Inflammatory macrophage treated with lipopolysaccharide for 4 hours (primary cell): ENCODE measurements at regions not wholly inside any gene's neighbourhood (a gene's known extent, or its start where the extent isn't known, plus 50 kb on each side); places are given as distances from the start of the nearest gene placed in this dataset.
"Not testable (repeated sequence)": the region's sequence is repeated elsewhere in the genome, so short reads cannot be mapped to it uniquely, and the experiment has no call there.

ENCODE experiments used
- DNase-seq: peaks from one replicate; pipeline ENCODE4 v3.0.0-alpha.2; 2020

GRCh38 chr14:89078021-89078795 lies 253.8 kb downstream of the TTC8 start:
- DNase-seq: no peak

- no peak for DNase-seq
Observed at GRCh38 chr14:89085231-89085731, 260.8 kb downstream of the TTC8 start.

GRCh38 chr14:89085737-89086382 lies 261.4 kb downstream of the TTC8 start:
- DNase-seq: no peak

GRCh38 chr14:89088530-89088929 lies 264.1 kb downstream of the TTC8 start:
- DNase-seq: no peak

GRCh38 chr14:89089330-89089729 lies 264.9 kb downstream of the TTC8 start:
- DNase-seq: no peak

- DNase-seq: no peak
Observed at GRCh38 chr14:89091781-89092180, 267.3 kb downstream of the TTC8 start.

- DNase-seq: no peak
Observed at GRCh38 chr14:89093083-89093730, 268.8 kb downstream of the TTC8 start.

GRCh38 chr14:89095036-89095435 lies 270.6 kb downstream of the TTC8 start:
- no peak for DNase-seq

- DNase-seq: no peak
Observed at GRCh38 chr14:89096946-89097345, 272.5 kb downstream of the TTC8 start.

GRCh38 chr14:89098254-89098653 lies 273.8 kb downstream of the TTC8 start:
- no peak for DNase-seq

- DNase-seq: not testable (repeated sequence)
Observed at GRCh38 chr14:89104171-89104817, 279.8 kb downstream of the TTC8 start.

- DNase-seq: not testable (repeated sequence)
Observed at GRCh38 chr14:89104861-89105260, 280.4 kb downstream of the TTC8 start.
